PC-3 (cell line): ENCODE measurements at regions not wholly inside any gene's neighbourhood (a gene's known extent, or its start where the extent isn't known, plus 50 kb on each side); places are given as distances from the start of the nearest gene placed in this dataset.

ENCODE experiments used
- CTCF ChIP-seq: fragments of 300-600 bp; sonication (generic); conservative IDR thresholded peaks from 2 replicates; pipeline ENCODE4 v1.5.1; 2017; ENCODE audit warnings: antibody characterized with exemption, low read depth, mild to moderate bottlenecking, low read length
- EZH2phosphoT487 ChIP-seq: fragments of 300-600 bp; sonication (generic); IDR thresholded peaks from 2 replicates; pipeline ENCODE4 v1.6.1; 2018; ENCODE audit warnings: mild to moderate bottlenecking, antibody characterized with exemption, low read length, borderline replicate concordance

- TF ChIP-seq CTCF: no peak
- no peak for TF ChIP-seq EZH2phosphoT487
Measured at GRCh38 chr18:10274301-10274700, 180.1 kb upstream of the APCDD1 start.
